Stimulated activated CD4-positive, alpha-beta T cell treated with anti-CD3 and anti-CD28 coated beads, Interleukin-12 subunit alpha, Interleukin-12 subunit beta, amount 100 ng/mL, for 48 hours (primary cell): ENCODE measurements at regions not wholly inside any gene's neighbourhood (a gene's known extent, or its start where the extent isn't known, plus 50 kb on each side); places are given as distances from the start of the nearest gene placed in this dataset.

Experiments used
- DNase-seq, 3 donors: peaks; one replicate each; pipeline ENCODE4 v3.0.0-alpha.2; 2020; ENCODE audit warnings: low read depth in 2 of 3, low spot score in 1 of 3

- DNase-seq: no peak
Observed at GRCh38 chr13:109529964-109530363, 256.4 kb downstream of the IRS2 start.

DNA sequence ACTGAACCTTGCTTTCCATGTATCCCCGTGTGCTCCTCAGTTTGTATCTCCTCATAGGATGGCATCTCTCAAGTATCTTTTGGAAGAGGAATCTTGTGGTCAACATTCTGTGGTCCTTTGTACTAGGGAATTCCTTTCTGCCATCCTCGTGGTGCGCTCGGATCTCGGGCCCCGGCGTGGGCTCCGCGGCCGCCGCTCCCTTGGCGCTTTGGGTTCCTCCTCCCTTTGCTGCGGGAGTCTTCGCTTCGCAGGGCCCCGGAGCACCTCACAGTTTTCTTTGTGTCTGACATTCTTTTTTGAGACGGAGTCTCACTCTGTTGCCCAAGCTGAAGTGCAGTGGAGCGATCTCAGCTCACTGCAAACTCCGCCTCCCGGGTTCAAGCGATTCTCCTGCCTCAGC, 264.7 kb downstream of the IRS2 start:
- DNase-seq: no peak

DNA sequence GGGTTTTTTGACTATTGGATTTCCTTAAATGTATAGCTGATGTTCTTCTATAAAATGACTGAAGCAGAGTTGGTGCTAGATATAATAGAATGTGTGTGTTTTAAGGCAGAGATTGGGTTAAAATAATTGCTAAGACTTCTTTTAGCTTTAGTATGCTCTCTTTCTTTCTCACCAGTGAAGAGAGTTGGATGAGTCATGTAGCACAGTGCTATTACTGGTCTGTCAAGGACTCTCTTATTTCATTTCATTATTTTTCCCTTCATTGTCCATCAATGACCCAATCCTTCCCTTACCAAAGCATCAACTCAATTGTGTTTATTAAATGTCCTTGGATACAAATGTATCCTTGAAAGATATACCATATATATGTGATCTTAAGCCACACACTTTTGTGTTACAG, 268.9 kb downstream of the IRS2 start:
- no peak for DNase-seq

GRCh38 chr13:109516186-109516585, 270.2 kb downstream of the IRS2 start:
- no peak for DNase-seq

GRCh38 chr13:109510013-109510412, 276.4 kb downstream of the IRS2 start:
- DNase-seq: no peak

DNA sequence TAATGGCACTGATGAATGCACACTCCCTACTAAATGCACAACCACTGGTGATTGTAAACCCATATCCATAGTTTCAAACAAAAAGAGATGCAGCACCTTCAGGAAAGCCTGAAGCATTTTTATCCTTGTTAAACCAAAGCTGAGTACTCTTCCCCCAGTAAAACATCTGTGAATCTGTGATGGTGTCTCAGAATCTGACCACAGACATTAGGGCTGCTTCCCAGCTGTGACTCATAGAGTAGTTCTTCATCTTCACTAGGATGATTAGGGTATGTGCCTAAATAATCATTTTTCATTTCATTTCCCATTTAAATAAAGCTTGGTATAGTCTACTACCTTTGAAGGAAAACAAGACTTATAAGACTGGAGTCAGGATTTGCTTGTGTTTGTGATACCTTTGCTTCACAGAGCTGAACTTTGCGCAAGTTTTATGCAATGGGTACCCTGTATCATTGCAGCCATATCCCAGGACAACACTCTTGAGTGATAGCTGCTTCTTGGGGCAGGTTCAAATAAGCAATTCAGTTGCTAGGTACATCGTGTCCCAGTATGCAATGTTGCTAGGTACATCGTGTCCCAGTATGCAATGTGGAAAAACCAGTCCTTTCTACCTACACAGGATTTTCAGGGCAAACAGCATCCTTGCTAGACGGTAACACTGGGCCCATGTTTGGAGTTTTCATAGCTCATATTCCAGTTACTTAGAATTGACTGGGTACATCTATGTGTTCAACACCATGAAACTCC, 277.1 kb downstream of the IRS2 start:
- DNase-seq: no peak

DNA sequence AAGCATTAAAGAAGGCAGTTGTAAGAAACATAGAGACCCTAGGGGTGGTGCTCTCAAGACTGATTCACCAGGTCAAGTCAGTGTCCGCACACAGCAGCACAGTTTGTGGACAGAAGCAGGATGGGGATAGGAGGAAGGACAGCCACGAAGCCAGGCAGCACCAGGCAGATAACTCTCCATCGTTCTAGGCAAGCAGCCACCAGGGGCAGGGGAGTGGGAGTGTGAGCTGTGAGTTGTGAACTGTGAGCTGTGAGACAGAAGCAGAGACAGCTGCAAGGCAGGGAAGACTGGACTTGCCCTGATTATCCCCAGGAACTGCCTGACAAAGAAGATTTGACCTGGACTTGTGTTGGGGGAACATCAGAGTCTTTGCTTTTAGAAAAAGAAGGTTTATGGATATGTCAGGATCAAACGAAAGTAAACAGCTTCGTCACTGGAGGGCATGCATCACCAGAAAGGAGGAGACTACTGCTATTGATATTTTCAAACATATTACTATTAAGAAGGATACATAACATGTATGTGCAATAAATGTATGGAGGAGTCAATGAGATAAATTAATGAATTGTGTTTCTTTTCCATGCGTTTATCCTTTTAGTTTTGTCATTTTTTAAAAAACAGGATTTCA, 286.1 kb downstream of the IRS2 start:
- no peak for DNase-seq

DNA sequence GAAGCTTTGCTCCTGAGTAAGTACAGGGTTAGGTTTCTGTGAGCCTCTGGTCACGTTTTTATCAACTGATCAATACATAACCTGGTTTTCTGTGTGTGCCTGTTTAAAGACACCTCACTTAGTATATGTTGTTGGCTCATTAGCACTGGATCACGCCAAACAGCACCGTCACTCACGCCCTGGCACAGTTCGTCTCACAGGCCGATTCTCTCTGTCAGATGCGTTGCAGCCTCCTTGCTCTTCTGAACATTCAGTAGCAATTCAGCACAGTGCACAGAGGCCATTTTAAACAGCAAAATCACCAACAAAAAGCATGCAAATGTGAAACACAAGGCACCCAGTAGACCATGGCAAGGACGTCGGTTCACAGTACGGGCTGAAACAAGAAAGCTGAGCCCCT, 288.5 kb downstream of the IRS2 start:
- no peak for DNase-seq

DNA sequence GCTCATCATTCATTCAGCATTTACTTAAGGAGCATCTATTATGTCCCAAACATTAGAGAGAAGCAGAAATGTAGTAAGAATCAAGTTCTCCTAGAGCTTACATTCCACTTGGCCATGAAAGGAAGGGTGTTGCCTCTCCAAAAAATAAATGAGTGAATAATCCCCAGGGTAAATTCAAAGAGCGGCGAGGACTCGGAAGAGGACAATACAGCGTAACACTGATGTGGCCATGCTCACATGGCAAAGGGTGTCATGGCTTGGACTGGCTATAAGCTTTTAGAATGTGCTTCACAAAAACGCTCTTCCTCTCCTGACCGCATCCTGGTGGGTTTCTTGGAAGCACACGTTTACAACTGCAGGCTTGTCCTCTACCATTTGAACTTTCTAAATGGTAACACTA, 290.2 kb downstream of the IRS2 start:
- DNase-seq: no peak

GRCh38 chr13:109494925-109495369, 291.4 kb downstream of the IRS2 start:
- no peak for DNase-seq

- no peak for DNase-seq
Observed at GRCh38 chr13:109485136-109485794, 301.1 kb downstream of the IRS2 start.

DNA sequence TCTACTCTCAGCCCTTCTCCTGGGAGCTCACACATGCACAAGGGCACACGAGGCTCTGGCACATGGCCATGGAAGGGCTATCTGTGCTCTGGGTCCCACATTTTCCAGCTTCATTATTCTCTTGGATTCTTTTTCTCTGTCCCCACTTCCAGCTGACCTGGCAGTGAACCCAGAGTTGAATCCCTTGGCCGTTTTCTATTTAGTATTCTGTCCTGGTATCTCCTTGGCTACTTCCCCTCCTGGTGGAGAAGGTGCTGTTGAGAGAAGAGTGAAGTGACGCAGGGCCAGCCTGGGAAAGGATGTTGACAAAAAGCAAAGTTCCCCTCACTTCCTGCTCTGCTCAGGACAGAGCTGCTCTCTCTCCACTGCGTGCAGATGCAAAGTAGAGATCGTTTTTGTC, 303.1 kb downstream of the IRS2 start:
- DNase-seq: no peak

DNA sequence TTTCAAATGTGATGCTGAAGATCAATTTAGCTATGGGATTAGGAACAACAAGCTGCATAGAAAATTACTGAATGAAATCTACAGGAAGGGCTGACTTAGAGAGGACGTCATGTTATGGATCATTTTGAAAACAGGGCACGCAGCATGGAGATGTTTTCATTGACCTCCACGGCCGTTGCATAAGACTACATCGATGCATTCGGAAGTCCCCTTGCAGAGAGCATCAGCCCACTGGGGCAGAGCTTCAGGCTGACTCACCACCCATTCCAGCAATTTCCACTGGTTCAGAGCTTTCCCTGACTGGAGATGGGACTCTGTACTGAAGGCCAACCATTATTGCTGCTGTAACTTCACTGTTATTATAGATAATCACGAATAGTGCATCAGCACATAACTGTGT, 305.3 kb downstream of the IRS2 start:
- no peak for DNase-seq

DNA sequence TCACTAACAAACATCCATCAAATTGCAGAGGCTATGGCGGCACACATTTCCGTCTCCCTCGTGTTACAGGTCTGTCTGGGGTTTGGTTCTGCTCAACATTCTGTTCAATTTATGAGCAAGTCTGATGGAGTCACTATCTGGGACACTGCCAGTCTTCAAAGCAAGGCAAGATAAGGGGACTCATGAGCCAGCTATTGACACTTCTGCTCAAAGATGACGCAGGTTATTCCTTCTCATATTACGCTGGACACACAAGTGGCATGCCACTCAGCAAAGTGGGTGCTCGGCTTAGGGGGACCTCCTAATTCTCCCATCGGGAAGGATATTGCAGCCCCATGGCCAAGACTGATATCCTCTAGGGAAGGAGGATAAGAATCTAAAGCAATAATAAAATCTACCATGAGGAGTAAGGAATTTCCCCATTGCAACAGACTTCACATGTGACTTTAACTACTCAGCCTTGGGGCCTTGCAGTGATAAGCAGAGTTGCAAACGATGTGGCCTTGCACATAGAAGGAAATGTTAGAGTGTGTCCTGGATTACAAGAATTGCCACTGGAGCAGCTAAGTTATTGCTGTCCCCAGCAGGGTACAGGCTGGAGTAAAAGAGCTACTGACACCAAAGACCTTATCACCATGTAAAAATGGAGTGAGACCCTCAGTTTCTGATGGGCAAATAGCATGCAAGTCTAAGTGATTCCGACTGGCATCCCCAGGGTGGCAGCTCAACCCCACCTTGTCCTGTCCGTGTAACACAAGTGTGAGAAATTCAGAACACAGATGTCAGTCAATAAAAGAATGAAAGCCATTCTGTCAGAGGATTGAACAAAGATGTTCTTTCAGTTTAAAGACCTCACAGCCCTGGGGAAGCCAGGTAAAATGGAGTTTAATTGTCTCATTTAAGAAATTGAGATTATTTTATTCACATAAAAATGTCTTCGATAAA, 306.1 kb downstream of the IRS2 start:
- no peak for DNase-seq

DNA sequence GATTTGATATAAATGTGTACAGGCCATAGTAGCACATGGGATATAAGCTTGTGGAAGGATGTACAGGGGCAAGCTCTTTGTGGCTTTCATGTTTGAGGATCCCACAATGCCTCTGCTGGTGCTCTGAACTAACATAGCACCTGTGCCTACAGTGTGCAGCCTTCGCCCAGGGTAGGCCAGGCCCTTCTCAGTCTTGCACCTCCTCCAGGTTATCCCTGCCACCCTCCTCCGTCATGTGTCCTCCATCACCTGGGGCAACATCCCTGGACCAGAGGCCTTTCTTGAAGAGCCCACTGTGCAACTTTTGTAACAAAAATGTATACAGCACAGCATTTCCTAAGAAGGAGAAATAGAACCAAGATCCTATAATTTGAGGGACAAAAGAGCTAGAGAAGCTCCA, 306.8 kb downstream of the IRS2 start:
- DNase-seq: no peak

- no peak for DNase-seq
Observed at GRCh38 chr13:109476001-109476400, 310.4 kb downstream of the IRS2 start.

DNA sequence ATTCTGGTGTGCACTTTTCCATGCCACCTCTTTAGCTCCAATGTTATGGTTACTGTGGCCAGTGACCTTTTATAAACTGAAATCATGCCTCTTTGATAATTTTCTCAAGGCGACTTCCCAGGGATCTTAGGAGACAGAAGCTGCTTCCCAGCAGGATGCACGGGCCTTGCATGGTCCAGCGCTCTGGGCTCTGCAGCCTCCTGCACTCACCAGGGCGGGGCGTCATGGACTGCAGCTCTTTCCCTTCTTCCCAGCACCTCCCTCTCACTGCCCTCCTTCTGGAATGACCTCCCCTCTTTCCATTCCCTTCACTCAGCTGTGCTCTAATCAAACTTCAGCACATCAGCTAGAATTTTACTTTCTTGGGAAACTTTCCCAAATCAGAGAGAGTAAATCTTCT, 318.3 kb downstream of the IRS2 start:
- no peak for DNase-seq

DNA sequence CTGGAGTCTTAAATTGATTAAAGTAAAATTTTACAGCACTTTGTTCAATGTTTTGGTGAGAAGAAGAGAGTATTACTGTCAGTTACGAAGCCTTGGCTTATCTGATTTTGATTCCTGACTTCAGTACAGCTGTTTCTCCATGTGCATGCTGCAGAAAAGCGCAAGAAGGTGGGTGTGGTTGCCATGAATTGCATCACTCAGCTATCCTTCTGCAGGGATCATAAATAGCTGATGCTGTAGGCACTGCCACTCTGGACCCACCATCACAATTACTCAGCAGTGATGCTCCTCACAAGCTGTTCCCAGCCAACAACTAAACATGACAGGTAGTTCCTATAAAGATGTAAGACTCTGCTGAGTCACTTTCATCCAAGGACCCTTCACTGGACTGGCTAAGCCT, 321.2 kb downstream of the IRS2 start:
- no peak for DNase-seq

- no peak for DNase-seq
Observed at GRCh38 chr13:109454167-109454917, 332.0 kb downstream of the IRS2 start.

DNA sequence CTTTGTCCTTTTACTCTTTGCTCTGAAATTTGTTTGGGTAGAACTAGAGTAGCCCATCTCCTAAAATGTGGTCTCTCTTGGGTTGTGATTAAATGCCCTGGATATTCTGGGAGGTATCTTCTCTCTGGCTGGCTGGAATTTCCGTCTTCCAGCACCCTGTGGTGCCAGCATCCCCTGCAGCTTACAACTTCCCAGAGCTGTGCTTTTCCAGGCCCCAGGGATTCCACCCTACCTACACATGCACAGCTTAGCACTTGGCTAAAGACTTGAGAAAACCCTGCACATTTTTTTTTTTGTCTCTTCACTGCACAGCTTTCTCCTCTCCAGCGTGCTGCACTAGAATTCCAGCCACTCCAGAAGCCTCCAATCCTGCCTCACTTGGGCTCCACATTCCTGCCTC, 334.7 kb downstream of the IRS2 start:
- no peak for DNase-seq

GRCh38 chr13:109448629-109449028, 337.8 kb downstream of the IRS2 start:
- DNase-seq: no peak
